GM12878 (cell line): ENCODE measurements at regions not wholly inside any gene's neighbourhood (a gene's known extent, or its start where the extent isn't known, plus 50 kb on each side); places are given as distances from the start of the nearest gene placed in this dataset.

Experiments used
- ATAC-seq: fragments of 200-7000 bp; cut with Tn5 transposase; 3 replicates; pipeline ENCODE4 v1.9.1; 2020; ENCODE audit warnings: mild to moderate bottlenecking, moderate library complexity
- BruUV-seq: library from RNA; stranded (reverse); fragments of 400-500 nt; replicated peaks from 2 replicates; lab custom pipeline; 2021; lab: Mats Ljungman, UMichigan
- CTCF ChIA-PET: fragments of 300-600 bp; sonication (Branson Sonifier 250); formaldehyde crosslinking; extraction: SDS; loops from one replicate; lab custom pipeline; 2021; ENCODE audit warnings: inconsistent platforms; lab: Yijun Ruan, JAX
- POLR2A ChIA-PET: fragments of 350-600 bp; formaldehyde crosslinking; extraction: SDS; loops from one replicate; lab custom pipeline; 2021; ENCODE audit warnings: inconsistent platforms; lab: Charles Lee
- RAD21 ChIA-PET: fragments of 300-600 bp; sonication (Branson Sonifier 250); formaldehyde crosslinking; loops from one replicate; lab custom pipeline; 2023; ENCODE audit warnings: antibody characterized with exemption; ENCODE audit not compliant: unreplicated experiment; lab: Charles Lee
- SMC1A ChIA-PET: fragments of 300-600 bp; sonication (Branson Sonifier 250); formaldehyde crosslinking; loops from one replicate; lab custom pipeline; 2023; ENCODE audit not compliant: unreplicated experiment, uncharacterized antibody; lab: Charles Lee
- DNase-seq: peaks from one replicate; pipeline ENCODE4 v3.0.0-alpha.2; 2011; ENCODE audit warnings: low read depth, low spot score
- FAIRE-seq: peaks from 3 replicates; lab custom pipeline; 2011; peaks lifted over from hg19 to GRCh38; lab: Jason Lieb, UNC
- H2AFZ ChIP-seq: 2 replicates; pipeline ENCODE4 v1.6.0; 2011; ENCODE audit warnings: low read depth, low read length, control low read depth; ENCODE audit not compliant: control insufficient read depth
- H3K27ac ChIP-seq: 2 replicates; pipeline ENCODE4 v1.5.1; 2011; ENCODE audit warnings: control low read depth; ENCODE audit not compliant: control insufficient read depth, insufficient read depth
- H3K27me3 ChIP-seq, 2 experiments: replicated peaks in 1 of 2; 2 replicates each; pipeline versions ENCODE4 v1.6.0 to v1.6.1; 2011; ENCODE audit warnings: low read length in 1 of 2; ENCODE audit not compliant: control insufficient read depth in 2 of 2, insufficient read depth in 2 of 2
- H3K36me3 ChIP-seq, 2 experiments: 2 replicates each; pipeline ENCODE4 v1.5.1; 2011; ENCODE audit warnings: low read length in 1 of 2; ENCODE audit not compliant: control insufficient read depth in 2 of 2, insufficient read depth in 2 of 2
- H3K4me1 ChIP-seq: 2 replicates; pipeline ENCODE4 v1.6.1; 2011; ENCODE audit warnings: mild to moderate bottlenecking, low read length, moderate library complexity, mixed read lengths; ENCODE audit not compliant: control insufficient read depth, insufficient read depth
- H3K4me2 ChIP-seq: 2 replicates; pipeline ENCODE4 v1.6.0; 2011; ENCODE audit warnings: control low read depth; ENCODE audit not compliant: control insufficient read depth, insufficient read depth
- H3K4me3 ChIP-seq: fragments of 200-600 bp; sonication (generic); 2 replicates; pipeline ENCODE4 v1.5.1; 2016
- H3K79me2 ChIP-seq: 2 replicates; pipeline ENCODE4 v1.6.0; 2011; ENCODE audit warnings: low read length; ENCODE audit not compliant: control insufficient read depth, insufficient read depth
- H3K9ac ChIP-seq: 2 replicates; pipeline ENCODE4 v1.8.0; 2011; ENCODE audit warnings: low read length, control low read depth, mixed read lengths; ENCODE audit not compliant: control insufficient read depth, insufficient read depth
- H3K9me3 ChIP-seq: replicated peaks from 3 replicates; pipeline ENCODE4 v1.5.1; 2011; ENCODE audit warnings: mild to moderate bottlenecking, low read length; ENCODE audit not compliant: control insufficient read depth, insufficient read depth
- H4K20me1 ChIP-seq: 2 replicates; pipeline ENCODE4 v1.6.0; 2011; ENCODE audit not compliant: control insufficient read depth, insufficient read depth
- BCL3 ChIP-seq: IDR thresholded peaks from 2 replicates; pipeline ENCODE4 v1.6.1; 2011; ENCODE audit warnings: borderline replicate concordance, low read depth, mild to moderate bottlenecking, moderate library complexity, low read length; ENCODE audit not compliant: insufficient read depth, poor library complexity, severe bottlenecking
- MYB ChIP-seq: fragments of 150-350 bp; IDR thresholded peaks from 2 replicates; pipeline ENCODE4 v1.6.1; 2014; ENCODE audit warnings: mild to moderate bottlenecking, low read depth, low read length, borderline replicate concordance
- NR2C1 ChIP-seq: fragments of 450-650 bp; IDR thresholded peaks from 2 replicates; pipeline ENCODE4 v1.6.1; 2017; ENCODE audit warnings: antibody characterized with exemption, mild to moderate bottlenecking, moderate library complexity
- POLR2AphosphoS2 ChIP-seq: IDR thresholded peaks from 2 replicates; pipeline ENCODE4 v1.6.1; 2011; ENCODE audit warnings: low read depth, mild to moderate bottlenecking, low read length, improper control_type of control experiment, moderate library complexity
- ZZZ3 ChIP-seq: IDR thresholded peaks from 2 replicates; pipeline ENCODE4 v1.6.1; 2011; ENCODE audit warnings: low read depth; ENCODE audit not compliant: control insufficient read depth, insufficient read length
- WGBS: methylation state at CpG from one replicate; pipeline ENCODE4 v1.1.6; 2016; ENCODE audit warnings: low lambda C conversion rate; ENCODE audit not compliant: insufficient replicate concordance, insufficient coverage; ENCODE audit errors: missing lambda C conversion rate; 5-methylcytosine and 5-hydroxymethylcytosine counted together
- in situ Hi-C: fragments of 300-500 bp; cut with MboI; formaldehyde crosslinking; loops from 9 replicates; pipeline ENCODE4 v1.14.3; 2018; ENCODE audit warnings: mixed read lengths
- intact Hi-C: fragments of 100-400 bp; cut with micrococcal nuclease; formaldehyde crosslinking; loops from one replicate; pipeline ENCODE4 v1.14.2; 2022; ENCODE audit not compliant: unreplicated experiment
- TF ChIP-seq, protein P1 (sequence below): fragments of 450-650 bp; IDR thresholded peaks from 2 replicates; pipeline ENCODE4 v1.6.1; 2014; ENCODE audit warnings: mild to moderate bottlenecking

DNA sequence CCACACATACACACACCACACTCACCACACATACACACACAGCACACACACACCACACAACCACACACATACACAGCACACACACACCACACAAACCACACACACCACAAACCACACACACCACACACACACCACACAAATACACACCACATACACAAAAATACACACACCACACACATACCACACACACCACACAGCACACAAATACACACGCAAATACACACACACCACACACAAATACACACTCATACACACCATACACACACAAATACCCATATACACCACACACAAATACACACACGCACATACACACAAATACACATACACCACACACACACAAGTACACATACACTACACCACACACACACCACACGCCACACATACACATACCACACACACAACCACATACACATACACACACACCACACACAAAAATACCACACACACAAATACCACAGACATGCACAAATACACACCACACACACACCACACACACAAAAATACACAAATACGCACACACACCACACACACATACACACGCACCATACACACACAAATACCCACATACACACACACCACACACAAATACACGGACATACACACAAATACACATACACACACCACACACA is 134.6 kb upstream of the TWIST2 start:
- no peak overlapping the region for H3K4me3 ChIP-seq
- no peak for DNase-seq
- ChIA-PET SMC1A (no interaction called here), POLR2A (no interaction called here), RAD21 (no interaction called here)
- BruUV-seq, result no TSS peak
- H3K36me3 ChIP-seq, result no peaks in the 10 kb centered on the region
- H3K79me2 ChIP-seq, result no peaks in the 10 kb centered on the region
- no peak overlapping the region for H3K4me2 ChIP-seq
- intact Hi-C loops, result no loop called here
- H2AFZ ChIP-seq, result no peak overlapping the region
- H4K20me1 ChIP-seq, result no peaks in the 10 kb centered on the region
- ATAC-seq, result no peak
- no peaks in the 10 kb centered on the region; the same call in 2 of the 3 replicates for H3K9me3 ChIP-seq
- FAIRE-seq, result peak; percentile 57
- peak; percentile 29 for TF ChIP-seq BCL3
- TF ChIP-seq, protein P1, sequence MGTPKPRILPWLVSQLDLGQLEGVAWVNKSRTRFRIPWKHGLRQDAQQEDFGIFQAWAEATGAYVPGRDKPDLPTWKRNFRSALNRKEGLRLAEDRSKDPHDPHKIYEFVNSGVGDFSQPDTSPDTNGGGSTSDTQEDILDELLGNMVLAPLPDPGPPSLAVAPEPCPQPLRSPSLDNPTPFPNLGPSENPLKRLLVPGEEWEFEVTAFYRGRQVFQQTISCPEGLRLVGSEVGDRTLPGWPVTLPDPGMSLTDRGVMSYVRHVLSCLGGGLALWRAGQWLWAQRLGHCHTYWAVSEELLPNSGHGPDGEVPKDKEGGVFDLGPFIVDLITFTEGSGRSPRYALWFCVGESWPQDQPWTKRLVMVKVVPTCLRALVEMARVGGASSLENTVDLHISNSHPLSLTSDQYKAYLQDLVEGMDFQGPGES, result no peak
- TF ChIP-seq, all 136 proteins: peak for 1
- CTCF ChIA-PET, result no interaction called here
- Histone ChIP-seq H3K27me3 (no peaks in the 10 kb centered on the region), H3K4me1 (no peaks in the 10 kb centered on the region), H3K9ac (no peak overlapping the region), H3K27ac (no peak overlapping the region)
- 74% methylated on average over 6 of the region's 6 CpGs for WGBS
- in situ Hi-C loops, result no loop called here

DNA sequence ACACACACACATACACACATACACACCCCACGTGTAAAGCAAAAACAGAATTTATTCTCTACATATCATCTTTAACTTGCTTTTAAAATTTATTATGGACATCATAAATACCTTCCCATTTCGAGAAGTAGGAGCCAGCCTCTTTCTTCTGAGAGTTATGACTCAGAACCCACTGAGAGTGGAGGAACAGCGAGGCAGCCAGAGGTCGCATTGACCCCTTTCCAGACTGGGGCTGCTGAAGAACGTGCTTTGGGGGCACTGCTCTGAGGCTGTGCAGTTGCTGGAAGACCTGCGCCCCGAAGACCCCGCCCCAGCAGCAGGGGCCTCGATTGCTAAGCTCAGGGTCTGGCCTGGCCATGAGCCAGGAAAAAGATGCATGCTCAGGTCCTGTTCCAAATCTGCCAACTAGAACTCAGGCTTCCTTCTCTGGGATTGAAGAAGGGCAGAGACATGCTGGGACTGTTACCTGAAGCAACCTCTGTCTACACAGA is 133.8 kb upstream of the TWIST2 start:
- no peak for DNase-seq
- no TSS peak for BruUV-seq
- ATAC-seq, result no peak
- Histone ChIP-seq H2AFZ (no peak overlapping the region), H3K4me2 (no peak overlapping the region), H3K36me3 (no peaks in the 10 kb centered on the region), H3K9ac (no peak overlapping the region), H3K27ac (no peak overlapping the region), H4K20me1 (no peaks in the 10 kb centered on the region), H3K4me1 (no peaks in the 10 kb centered on the region), H3K79me2 (no peaks in the 10 kb centered on the region), H3K27me3 (no peaks in the 10 kb centered on the region), H3K9me3 (no peaks in the 10 kb centered on the region; the same call in 2 of the 3 replicates), H3K4me3 (no peak overlapping the region)
- POLR2A ChIA-PET, result no interaction called here
- no peak for FAIRE-seq
- RAD21 ChIA-PET, result no interaction called here
- 41% methylated on average over 9 of the region's 9 CpGs for WGBS
- SMC1A ChIA-PET, result no interaction called here
- TF ChIP-seq POLR2AphosphoS2 (no peak), ZZZ3 (no peak), NR2C1 (no peak), MYB (no peak)
- CTCF ChIA-PET, result no interaction called here
- in situ Hi-C loops (no loop called here), intact Hi-C loops (no loop called here)
